K562 (cell line): ENCODE measurements at regions not wholly inside any gene's neighbourhood (a gene's known extent, or its start where the extent isn't known, plus 50 kb on each side); places are given as distances from the start of the nearest gene placed in this dataset.

Experiments used
- ATAC-seq: fragments of 200-7000 bp; cut with Tn5 transposase; 3 replicates; pipeline ENCODE4 v1.9.1; 2020; ENCODE audit warnings: moderate library complexity
- BruUV-seq: library from RNA; stranded (reverse); fragments of 400-500 nt; replicated peaks from 2 replicates; lab custom pipeline; 2021; lab: Mats Ljungman, UMichigan
- CTCF ChIA-PET: fragments of 300-600 bp; formaldehyde crosslinking; extraction: SDS; loops from one replicate; lab custom pipeline; 2021; ENCODE audit warnings: low intra/inter-chr PET ratio; lab: Yijun Ruan, JAX
- POLR2A ChIA-PET: fragments of 300-600, 350-650 bp; sonication (Branson Sonifier 250); formaldehyde crosslinking; extraction: SDS; loops from one replicate; lab custom pipeline; 2021; ENCODE audit warnings: antibody characterized with exemption, inconsistent platforms; lab: Yijun Ruan, JAX
- DNase-seq, 4 experiments: peaks; one replicate each; pipeline versions ENCODE4 v3.0.0 to v3.0.0-alpha.2; 2011 to 2018; ENCODE audit warnings: low spot score in 3 of 4, mixed read lengths in 3 of 4; ENCODE audit errors: extremely low read depth in 1 of 4
- FAIRE-seq: peaks from 2 replicates; lab custom pipeline; 2011; peaks lifted over from hg19 to GRCh38; lab: Jason Lieb, UNC
- H2AFZ ChIP-seq: 2 replicates; pipeline ENCODE4 v1.6.0; 2011; ENCODE audit warnings: low read depth, low read length, control low read depth, inconsistent platforms
- H3K27ac ChIP-seq: fragments of 200-600 bp; 3 replicates; pipeline ENCODE4 v1.8.0; 2011; ENCODE audit warnings: low read depth, mild to moderate bottlenecking, control low read depth, inconsistent platforms, low read length, moderate library complexity, mixed read lengths; ENCODE audit errors: extremely low read depth
- H3K27me3 ChIP-seq, 2 experiments: fragments of 300-600 bp in 1 of 2; 2 replicates in 1 of 2; 3 replicates in 1 of 2; pipeline versions ENCODE4 v1.6.0 to v1.8.0; 2011; ENCODE audit warnings: inconsistent platforms in 2 of 2, low read length in 2 of 2, mild to moderate bottlenecking in 1 of 2, mixed read lengths in 1 of 2, moderate library complexity in 1 of 2; ENCODE audit not compliant: control insufficient read depth in 2 of 2, insufficient read depth in 2 of 2
- H3K36me3 ChIP-seq: fragments of 300-600 bp; 3 replicates; pipeline ENCODE4 v1.8.0; 2011; ENCODE audit warnings: mild to moderate bottlenecking, low read length, inconsistent platforms; ENCODE audit not compliant: control insufficient read depth, insufficient read depth
- H3K4me1 ChIP-seq, 2 experiments: fragments of 200-600 bp in 1 of 2; replicated peaks in 1 of 2; 2 replicates in 1 of 2; 3 replicates in 1 of 2; pipeline versions ENCODE4 v1.5.1 to v1.8.0; 2011; ENCODE audit warnings: inconsistent platforms in 2 of 2, low read length in 2 of 2, mild to moderate bottlenecking in 1 of 2, mixed read lengths in 1 of 2, moderate library complexity in 1 of 2; ENCODE audit not compliant: control insufficient read depth in 2 of 2, insufficient read depth in 2 of 2
- H3K4me2 ChIP-seq: 2 replicates; pipeline ENCODE4 v1.6.1; 2011; ENCODE audit warnings: low read length, control low read depth, inconsistent platforms, mixed read lengths; ENCODE audit not compliant: insufficient read depth
- H3K4me3 ChIP-seq: fragments of 200-600 bp; sonication (generic), shearing (Covaris generic); 2 replicates; pipeline ENCODE4 v1.5.1; 2016; ENCODE audit warnings: control low read depth, inconsistent platforms
- H3K79me2 ChIP-seq: fragments of 200-600 bp; 3 replicates; pipeline ENCODE4 v1.8.0; 2011; ENCODE audit warnings: low read length, inconsistent platforms; ENCODE audit not compliant: control insufficient read depth, insufficient read depth
- H3K9ac ChIP-seq, 2 experiments: 2 replicates each; pipeline versions ENCODE4 v1.6.0 to v1.6.1; 2011; ENCODE audit warnings: low read depth in 2 of 2, low read length in 2 of 2, control low read depth in 1 of 2, inconsistent platforms in 1 of 2, mild to moderate bottlenecking in 1 of 2, mixed read lengths in 1 of 2; ENCODE audit not compliant: insufficient read depth in 1 of 2
- H3K9me1 ChIP-seq: one replicate; pipeline ENCODE4 v1.6.0; 2011; ENCODE audit warnings: inconsistent platforms, mild to moderate bottlenecking, low read length, moderate library complexity; ENCODE audit not compliant: control insufficient read depth, insufficient read depth
- H3K9me3 ChIP-seq: replicated peaks from 2 replicates; pipeline ENCODE4 v1.5.1; 2011; ENCODE audit warnings: low read depth, low read length, inconsistent platforms; ENCODE audit not compliant: control insufficient read depth, insufficient read depth
- H4K20me1 ChIP-seq: replicated peaks from 2 replicates; pipeline ENCODE4 v1.6.1; 2011; ENCODE audit warnings: low read length, inconsistent platforms, mixed read lengths; ENCODE audit not compliant: control insufficient read depth, insufficient read depth
- CBX5 ChIP-seq: IDR thresholded peaks from 2 replicates; pipeline ENCODE4 v1.6.1; 2014; ENCODE audit warnings: low read depth, borderline replicate concordance
- ELF4 ChIP-seq: fragments of 450-650 bp; formaldehyde crosslinking; IDR thresholded peaks from 2 replicates; pipeline ENCODE4 v1.4.0; 2022; ENCODE audit warnings: missing genetic modification characterization
- FOXJ3 ChIP-seq: sonication (generic); formaldehyde crosslinking; IDR thresholded peaks from 2 replicates; pipeline ENCODE4 v1.4.0; 2020; ENCODE audit warnings: mild to moderate bottlenecking, missing genetic modification reagents
- FUS ChIP-seq: fragments of 200-400 bp; formaldehyde crosslinking; optimal IDR thresholded peaks from 2 replicates; pipeline ENCODE3; 2017; ENCODE audit warnings: low read depth, low read length
- HDAC2 ChIP-seq: fragments of 450-650 bp; IDR thresholded peaks from 2 replicates; pipeline ENCODE4 v1.6.1; 2016; ENCODE audit warnings: mild to moderate bottlenecking
- HDAC3 ChIP-seq: fragments of 450-650 bp; IDR thresholded peaks from 2 replicates; pipeline ENCODE4 v1.6.1; 2018; ENCODE audit warnings: borderline replicate concordance, mild to moderate bottlenecking, moderate library complexity; ENCODE audit not compliant: partially characterized antibody
- HES1 ChIP-seq: fragments of 450-650 bp; IDR thresholded peaks from 2 replicates; pipeline ENCODE4 v1.6.1; 2016; ENCODE audit warnings: low read depth, mild to moderate bottlenecking, moderate library complexity
- MAZ ChIP-seq, 2 experiments: fragments of 450-650 bp in 1 of 2; sonication (generic) in 1 of 2; formaldehyde crosslinking; IDR thresholded peaks in 1 of 2; conservative IDR thresholded peaks in 1 of 2; 2 replicates each; pipeline versions ENCODE4 v1.4.0 to v1.5.0; 2020; ENCODE audit warnings: mild to moderate bottlenecking in 1 of 2, missing genetic modification reagents in 1 of 2
- MTA1 ChIP-seq: fragments of 450-650 bp; IDR thresholded peaks from 2 replicates; pipeline ENCODE4 v1.6.1; 2017; ENCODE audit warnings: borderline replicate concordance
- NCOR1 ChIP-seq: fragments of 450-650 bp; IDR thresholded peaks from 2 replicates; pipeline ENCODE4 v1.6.1; 2016; ENCODE audit warnings: mild to moderate bottlenecking, moderate library complexity
- NFXL1 ChIP-seq: fragments of 450-650 bp; formaldehyde crosslinking; IDR thresholded peaks from 2 replicates; pipeline ENCODE4 v1.4.0; 2021; ENCODE audit warnings: mild to moderate bottlenecking
- NFYB ChIP-seq: IDR thresholded peaks from 2 replicates; pipeline ENCODE4 v1.6.1; 2011; ENCODE audit warnings: mild to moderate bottlenecking, moderate library complexity; ENCODE audit not compliant: insufficient read length; ENCODE audit errors: extremely low read depth
- PTRF ChIP-seq: fragments of 450-650 bp; IDR thresholded peaks from 2 replicates; pipeline ENCODE4 v1.6.1; 2016; ENCODE audit warnings: mild to moderate bottlenecking, missing genetic modification characterization, missing compliant biosample characterization
- RAD21 ChIP-seq, 2 experiments: fragments of 250-450 bp in 1 of 2; fragments of 450-650 bp in 1 of 2; sonication (Bioruptor Pico) in 1 of 2; formaldehyde crosslinking in 1 of 2; IDR thresholded peaks in 1 of 2; conservative IDR thresholded peaks in 1 of 2; 2 replicates each; pipeline versions ENCODE4 v1.4.0 to v1.8.0; 2020 to 2022; ENCODE audit warnings: mild to moderate bottlenecking in 2 of 2, moderate library complexity in 1 of 2
- TEAD4 ChIP-seq, 2 experiments: sonication (generic) in 1 of 2; formaldehyde crosslinking in 1 of 2; IDR thresholded peaks; 2 replicates each; pipeline versions ENCODE4 v1.6.1 to v1.8.0; 2012 to 2022; ENCODE audit warnings: borderline replicate concordance in 1 of 2, inconsistent platforms in 1 of 2, low read length in 1 of 2, mild to moderate bottlenecking in 1 of 2, missing genetic modification reagents in 1 of 2
- ZNF143 ChIP-seq: sonication (generic); formaldehyde crosslinking; IDR thresholded peaks from 2 replicates; pipeline ENCODE4 v1.9.0; 2022; ENCODE audit warnings: mild to moderate bottlenecking, missing genetic modification reagents
- ZNF217 ChIP-seq: sonication (generic); formaldehyde crosslinking; IDR thresholded peaks from 2 replicates; pipeline ENCODE4 v1.8.0; 2022; ENCODE audit warnings: mild to moderate bottlenecking, missing genetic modification reagents
- ZNF23 ChIP-seq: fragments of 250-450 bp; sonication (Bioruptor Pico); IDR thresholded peaks from 2 replicates; pipeline ENCODE4 v1.4.0; 2020; ENCODE audit warnings: mild to moderate bottlenecking
- ZNF239 ChIP-seq: fragments of 250-450 bp; sonication (Bioruptor Pico); IDR thresholded peaks from 2 replicates; pipeline ENCODE4 v1.4.0; 2020; ENCODE audit warnings: mild to moderate bottlenecking
- ZNF277 ChIP-seq: fragments of 250-450 bp; sonication (Bioruptor Pico); IDR thresholded peaks from 2 replicates; pipeline ENCODE4 v1.8.0; 2022; ENCODE audit warnings: inconsistent platforms, mild to moderate bottlenecking, moderate library complexity, borderline replicate concordance
- WGBS: fragments of 100-300 bp; shearing (Covaris generic); methylation state at CpG from one replicate; pipeline ENCODE4 v1.1.6; 2016; ENCODE audit warnings: low coverage, mixed read lengths; ENCODE audit not compliant: insufficient coverage; ENCODE audit errors: missing lambda C conversion rate; 5-methylcytosine and 5-hydroxymethylcytosine counted together
- in situ Hi-C: fragments of 300-500 bp; cut with MboI; formaldehyde crosslinking; loops from 4 replicates; pipeline ENCODE4 v1.15.0; 2018; ENCODE audit warnings: inconsistent platforms, mixed read lengths
- intact Hi-C: fragments of 100-400 bp; cut with micrococcal nuclease; formaldehyde crosslinking; loops from 2 replicates; pipeline ENCODE4 v1.14.2; 2022
- TF ChIP-seq, protein P1 (sequence below): sonication (generic); formaldehyde crosslinking; IDR thresholded peaks from 2 replicates; pipeline ENCODE4 v1.8.1; 2023; ENCODE audit warnings: mild to moderate bottlenecking, missing genetic modification reagents

GRCh38 chr2:104378853-104379374 is 475.0 kb upstream of the POU3F3 start:
- H3K27me3 ChIP-seq: no peaks in the 10 kb centered on the region
- intact Hi-C loops (no loop called here), in situ Hi-C loops (no loop called here)
- BruUV-seq: no TSS peak
- H3K27ac ChIP-seq: no peak overlapping the region
- FAIRE-seq (no peak), ATAC-seq (peak; percentile 83), DNase-seq (peak in 3 of 4 experiments; percentile 5 to 25 (median 8))
- no peaks in the 10 kb centered on the region; a peak in 1 of 5 replicates for H3K4me1 ChIP-seq
- H2AFZ ChIP-seq: peak overlapping the region; percentile 79
- POLR2A ChIA-PET: interaction anchor here (0.6 kb wide), 1 partner anchor 510 kb away, joined by 3 read pairs; no protein-coding TSS in a partner anchor
- H3K36me3 ChIP-seq: no peaks in the 10 kb centered on the region
- H3K79me2 ChIP-seq: no peaks in the 10 kb centered on the region
- peak overlapping the region; percentile 40; the same call in 1 of the 2 replicates for H3K4me2 ChIP-seq
- 0% methylated on average over 3 of the region's 3 CpGs for WGBS
- no peak overlapping the region for H3K9ac ChIP-seq
- no peaks in the 10 kb centered on the region for H3K9me1 ChIP-seq
- CTCF ChIA-PET: no interaction called here
- no peaks in the 10 kb centered on the region for H3K9me3 ChIP-seq
- no peaks in the 10 kb centered on the region for H4K20me1 ChIP-seq
- H3K4me3 ChIP-seq: no peak overlapping the region
- TF ChIP-seq PTRF (tag) (no peak), ZNF239 (CRISPR knock-in tag) (no peak), RAD21 (CRISPR knock-in tag; conservative IDR thresholded peaks at IDR 0.05 in 1 of 2, IDR thresholded peaks at IDR 0.05 in 1 of 2) (no peak), NFYB (peak; percentile 10), HDAC3 (no peak), ZNF143 (no peak), HES1 (no peak), NFXL1 (CRISPR knock-in tag) (no peak), HDAC2 (no peak), NCOR1 (no peak), ZNF217 (CRISPR knock-in tag) (no peak), TEAD4 (IDR thresholded peaks at IDR 0.05; ENCODE audit: low read length) (no peak), TEAD4 (CRISPR knock-in tag; IDR thresholded peaks at IDR 0.05; ENCODE audit: borderline replicate concordance) (no peak), FOXJ3 (CRISPR knock-in tag) (no peak), ZNF23 (CRISPR knock-in tag) (no peak), MTA1 (no peak), ZNF277 (no peak), CBX5 (no peak), MAZ (CRISPR knock-in tag; conservative IDR thresholded peaks at IDR 0.05 in 1 of 2, IDR thresholded peaks at IDR 0.05 in 1 of 2) (no peak), ELF4 (no peak), FUS (no peak)
- TF ChIP-seq, protein P1, sequence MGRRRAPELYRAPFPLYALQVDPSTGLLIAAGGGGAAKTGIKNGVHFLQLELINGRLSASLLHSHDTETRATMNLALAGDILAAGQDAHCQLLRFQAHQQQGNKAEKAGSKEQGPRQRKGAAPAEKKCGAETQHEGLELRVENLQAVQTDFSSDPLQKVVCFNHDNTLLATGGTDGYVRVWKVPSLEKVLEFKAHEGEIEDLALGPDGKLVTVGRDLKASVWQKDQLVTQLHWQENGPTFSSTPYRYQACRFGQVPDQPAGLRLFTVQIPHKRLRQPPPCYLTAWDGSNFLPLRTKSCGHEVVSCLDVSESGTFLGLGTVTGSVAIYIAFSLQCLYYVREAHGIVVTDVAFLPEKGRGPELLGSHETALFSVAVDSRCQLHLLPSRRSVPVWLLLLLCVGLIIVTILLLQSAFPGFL (CRISPR knock-in tag): no peak
